Activated T-helper 2 cell treated with anti-CD3 and anti-CD28 coated beads, Interferon-gamma antibody, Interleukin-2, Interleukin-4, amounts not matched to agents 10 μg/mL and 5 μg/mL and 100 μg/mL, durations not matched to agents 14 hours and 24 hours and 36 hours (primary cell): ENCODE measurements at regions not wholly inside any gene's neighbourhood (a gene's known extent, or its start where the extent isn't known, plus 50 kb on each side); places are given as distances from the start of the nearest gene placed in this dataset.
"Not testable (repeated sequence)": the region's sequence is repeated elsewhere in the genome, so short reads cannot be mapped to it uniquely, and the experiment has no call there.

Experiments used
- DNase-seq: peaks from one replicate; pipeline ENCODE4 v3.0.0; 2021; ENCODE audit warnings: low spot score
- H3K27ac Mint-ChIP-seq: one replicate; pipeline ENCODE4 v1.8.0; 2021; ENCODE audit warnings: mixed read lengths
- H3K27me3 Mint-ChIP-seq: one replicate; pipeline ENCODE4 v1.8.0; 2021; ENCODE audit warnings: low read depth, mixed read lengths
- H3K36me3 Mint-ChIP-seq: one replicate; pipeline ENCODE4 v1.8.0; 2021; ENCODE audit warnings: low read depth, mixed read lengths
- H3K4me1 Mint-ChIP-seq: one replicate; pipeline ENCODE4 v1.8.0; 2021; ENCODE audit warnings: low read depth, mixed read lengths
- H3K4me3 Mint-ChIP-seq: one replicate; pipeline ENCODE4 v1.8.0; 2021; ENCODE audit warnings: low read depth, mild to moderate bottlenecking, moderate library complexity, mixed read lengths
- H3K9me3 Mint-ChIP-seq: one replicate; pipeline ENCODE4 v1.8.0; 2021; ENCODE audit warnings: mixed read lengths
- intact Hi-C: fragments of 100-400 bp; cut with micrococcal nuclease; formaldehyde crosslinking; loops from one replicate; pipeline ENCODE4 v1.15.1; 2023

DNA sequence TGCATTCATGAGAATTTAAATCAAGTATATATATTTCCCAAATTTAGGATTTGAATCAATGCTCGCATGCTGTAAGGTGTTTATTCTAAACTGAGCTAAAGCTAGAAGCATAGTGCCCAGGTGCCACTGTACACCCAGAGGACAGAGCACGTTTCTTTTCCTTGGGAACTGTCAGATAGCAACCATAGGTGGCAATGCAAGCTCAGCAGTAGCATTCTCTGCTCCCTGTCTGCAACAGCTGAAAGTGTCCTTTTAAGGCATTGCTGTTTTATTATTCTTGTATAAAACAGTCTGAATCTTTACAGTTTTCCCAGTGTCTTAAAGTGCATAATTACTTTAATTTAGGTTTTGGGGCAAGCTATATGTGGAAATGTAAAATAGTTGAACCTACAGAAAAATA is 443.4 kb upstream of the MMS22L start:
- no peak overlapping the region for H3K27ac Mint-ChIP-seq
- no peaks in the 10 kb centered on the region for H3K4me1 Mint-ChIP-seq

DNA sequence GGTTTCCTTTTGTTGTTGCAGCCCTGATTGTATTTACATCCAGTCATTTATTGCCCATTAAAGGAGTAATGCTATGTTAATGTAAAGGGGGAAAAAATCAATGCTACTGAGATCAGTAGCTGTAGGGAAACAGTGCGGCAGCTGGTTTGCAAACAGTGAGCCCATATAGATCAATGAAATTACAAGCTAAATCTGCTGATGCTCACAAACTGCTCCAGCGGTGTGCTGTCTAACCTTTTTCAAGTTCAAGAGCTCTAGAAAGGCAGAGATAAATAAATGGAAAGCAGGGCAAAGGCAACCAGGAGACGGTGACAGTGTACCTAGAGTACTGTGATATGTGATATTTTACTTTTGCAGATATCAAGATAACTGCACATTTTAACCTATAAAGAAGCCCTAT is 449.0 kb upstream of the MMS22L start:
- intact Hi-C loops = no loop called here
- Mint-ChIP-seq H3K27ac (no peak overlapping the region), H3K9me3 (no peaks in the 10 kb centered on the region), H3K4me1 (no peaks in the 10 kb centered on the region), H3K27me3 (no peaks in the 10 kb centered on the region), H3K36me3 (no peaks in the 10 kb centered on the region), H3K4me3 (no peak overlapping the region)
- DNase-seq = no peak

More for the DNA sequence above, 443.4 kb upstream of the MMS22L start:
- H3K36me3 Mint-ChIP-seq = no peaks in the 10 kb centered on the region
- H3K9me3 Mint-ChIP-seq = no peaks in the 10 kb centered on the region
- H3K4me3 Mint-ChIP-seq = no peak overlapping the region
- no peak for DNase-seq
- intact Hi-C loops = no loop called here
- H3K27me3 Mint-ChIP-seq = no peaks in the 10 kb centered on the region

DNA sequence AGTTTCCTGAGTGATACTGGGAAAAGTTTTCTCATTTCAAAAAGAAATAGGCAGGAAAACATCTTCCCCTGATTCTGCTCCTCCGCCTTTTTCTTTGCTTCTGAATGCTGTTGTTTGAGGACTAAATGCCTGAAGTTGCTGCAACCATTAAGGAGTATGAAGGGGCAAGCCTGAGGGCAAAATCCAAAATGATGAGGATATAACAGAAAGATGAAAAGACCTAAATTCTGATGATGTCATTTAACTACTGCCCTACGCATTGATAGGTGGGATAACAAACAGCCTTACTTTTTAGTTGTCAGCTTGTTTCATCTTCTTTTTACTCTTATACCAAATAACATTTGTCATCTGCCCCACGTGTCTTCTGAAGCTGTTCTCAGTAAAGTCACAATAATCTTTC is 474.6 kb upstream of the MMS22L start:
- Mint-ChIP-seq H3K27ac (no peak overlapping the region), H3K4me1 (no peaks in the 10 kb centered on the region), H3K36me3 (no peaks in the 10 kb centered on the region), H3K4me3 (no peak overlapping the region), H3K9me3 (no peaks in the 10 kb centered on the region), H3K27me3 (no peaks in the 10 kb centered on the region)
- DNase-seq = no peak
- intact Hi-C loops = no loop called here

DNA sequence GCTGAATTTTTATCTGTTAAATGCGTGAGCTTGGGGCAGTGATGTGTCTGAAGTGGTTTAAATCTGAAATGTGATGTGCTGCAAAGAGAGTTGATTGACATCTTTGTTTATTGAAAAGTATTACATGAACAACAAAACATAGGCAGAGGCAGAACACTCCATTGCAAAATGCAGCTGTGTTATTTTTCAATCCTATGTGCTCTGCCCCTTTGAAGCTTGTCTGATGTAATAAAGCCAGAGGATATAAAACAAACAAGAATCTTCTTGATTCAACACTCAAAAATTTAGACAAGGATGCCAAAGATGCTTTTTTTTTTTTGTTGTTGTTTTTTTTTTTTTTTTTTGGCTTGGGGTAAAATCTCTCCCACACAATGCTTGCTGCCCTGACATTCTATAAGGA is 482.4 kb upstream of the MMS22L start:
- Mint-ChIP-seq H3K4me3 (no peak overlapping the region), H3K9me3 (no peaks in the 10 kb centered on the region), H3K27ac (no peak overlapping the region), H3K4me1 (no peaks in the 10 kb centered on the region), H3K36me3 (no peaks in the 10 kb centered on the region), H3K27me3 (no peaks in the 10 kb centered on the region)
- intact Hi-C loops = loop anchor here (10.0 kb wide), 1 partner anchor 49 kb away; no protein-coding TSS in a partner anchor
- DNase-seq = no peak

DNA sequence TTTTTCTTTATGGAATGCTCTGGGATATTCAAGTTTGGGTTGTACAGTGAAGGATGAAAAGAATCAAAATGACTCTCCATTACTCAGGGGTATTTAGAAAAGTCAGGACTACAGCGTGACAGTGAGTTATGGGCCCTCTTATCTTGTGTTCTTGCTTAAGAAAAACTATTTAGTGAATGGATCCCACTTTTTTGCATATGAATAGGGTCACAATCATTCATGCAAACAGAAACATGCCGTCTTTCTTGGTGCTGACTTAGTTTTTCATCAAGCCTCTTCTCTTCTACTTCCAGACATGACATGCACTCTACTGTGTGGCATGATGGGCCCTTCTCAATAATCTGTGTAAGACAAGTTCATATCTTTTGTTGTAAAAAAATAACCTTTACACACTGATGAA is 488.4 kb upstream of the MMS22L start:
- Mint-ChIP-seq H3K27ac (no peak overlapping the region), H3K4me1 (no peaks in the 10 kb centered on the region), H3K4me3 (no peak overlapping the region), H3K9me3 (no peaks in the 10 kb centered on the region), H3K36me3 (no peaks in the 10 kb centered on the region), H3K27me3 (no peaks in the 10 kb centered on the region)
- intact Hi-C loops = no loop called here
- DNase-seq = no peak

DNA sequence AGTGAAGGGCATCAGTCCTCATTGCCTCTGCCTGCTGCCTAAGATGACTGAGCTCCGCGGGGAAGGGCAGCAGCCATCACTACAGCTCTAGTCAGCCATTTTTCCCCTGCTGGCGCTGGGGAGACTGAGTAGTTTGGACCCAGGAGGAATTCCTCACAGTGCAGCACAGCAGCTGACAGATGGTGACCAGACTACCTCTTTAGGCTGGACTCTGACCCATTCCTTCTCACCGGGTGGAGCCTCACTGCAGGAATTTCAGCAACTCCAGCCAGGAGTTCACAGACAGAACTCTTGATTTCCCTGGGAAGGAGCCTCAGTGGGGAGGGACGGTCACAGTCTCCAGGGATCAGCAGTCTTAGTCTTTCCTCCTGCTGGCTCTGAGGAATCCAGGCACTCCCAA is 492.0 kb upstream of the MMS22L start:
- intact Hi-C loops = no loop called here
- H3K36me3 Mint-ChIP-seq = no peaks in the 10 kb centered on the region
- no peak for DNase-seq
- H3K4me1 Mint-ChIP-seq = no peaks in the 10 kb centered on the region
- H3K9me3 Mint-ChIP-seq = no peaks in the 10 kb centered on the region
- no peak overlapping the region for H3K4me3 Mint-ChIP-seq
- H3K27me3 Mint-ChIP-seq = no peaks in the 10 kb centered on the region
- H3K27ac Mint-ChIP-seq = no peak overlapping the region

DNA sequence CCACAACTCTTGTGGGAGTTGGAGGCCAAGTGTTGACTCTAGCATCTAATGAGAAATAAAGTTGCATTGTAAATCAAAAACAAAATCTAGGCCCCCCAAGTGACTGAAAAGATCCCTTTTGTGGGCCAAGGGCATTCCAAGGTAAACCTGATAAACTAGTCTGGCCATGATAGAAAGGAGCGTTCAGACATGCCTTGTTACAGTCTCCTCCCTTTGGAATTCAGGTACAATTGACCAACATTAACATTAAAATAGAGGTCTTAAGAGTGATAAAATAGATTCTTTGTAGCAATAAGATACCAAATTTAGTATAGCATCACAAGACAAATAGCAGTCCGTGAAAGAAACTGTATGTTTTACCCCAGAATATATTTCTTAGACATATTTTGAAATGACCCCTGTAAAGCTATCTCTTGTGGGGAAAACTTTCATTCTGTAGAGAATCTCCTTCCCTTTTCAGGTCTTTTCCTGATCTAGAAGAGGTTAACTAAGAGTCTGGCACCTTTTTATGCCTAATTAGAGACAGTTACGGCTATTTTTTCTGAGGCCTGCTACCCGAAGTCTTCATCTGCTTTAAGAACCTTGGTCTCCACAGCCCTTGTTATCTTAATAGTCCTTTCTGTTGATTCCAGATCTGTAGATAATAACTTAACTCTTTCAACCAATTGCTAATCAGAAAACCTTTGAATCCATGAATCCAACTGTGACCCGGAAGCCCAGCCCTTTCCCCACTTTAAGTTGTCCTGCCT is 495.4 kb upstream of the MMS22L start:
- Mint-ChIP-seq H3K36me3 (no peaks in the 10 kb centered on the region), H3K27me3 (no peaks in the 10 kb centered on the region), H3K4me3 (no peak overlapping the region), H3K27ac (no peak overlapping the region), H3K4me1 (no peaks in the 10 kb centered on the region), H3K9me3 (no peaks in the 10 kb centered on the region)
- DNase-seq = no peak
- intact Hi-C loops = no loop called here

DNA sequence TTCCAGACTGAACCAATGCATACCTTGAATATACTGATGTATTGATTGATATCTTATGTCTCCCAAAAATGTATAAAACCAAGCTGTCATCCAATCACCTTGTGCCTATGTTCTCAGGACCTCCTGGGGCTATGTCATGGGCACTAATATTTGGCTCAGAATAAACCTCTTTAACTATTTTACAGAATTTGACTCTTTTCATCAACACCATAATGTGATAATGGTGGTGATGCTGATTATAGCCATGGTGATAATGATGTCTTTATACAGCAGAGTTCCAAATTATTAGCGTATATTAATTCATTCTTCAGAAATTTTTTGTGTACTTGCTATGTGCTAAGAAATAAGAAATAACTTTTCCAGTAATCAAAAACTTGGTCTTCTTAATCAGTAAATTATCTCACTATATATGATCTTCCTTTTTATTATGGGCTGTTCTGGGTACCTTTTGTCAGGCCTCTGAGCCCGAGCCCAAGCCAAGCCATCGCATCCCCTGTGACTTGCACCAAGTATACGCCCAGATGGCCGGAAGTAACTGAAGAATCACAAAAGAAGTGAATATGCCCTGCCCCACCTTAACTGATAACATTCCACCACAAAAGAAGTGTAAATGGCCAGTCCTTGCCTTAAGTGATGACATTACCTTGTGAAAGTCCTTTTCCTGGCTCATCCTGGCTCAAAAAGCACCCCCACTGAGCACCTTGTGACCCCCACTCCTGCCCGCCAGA is 496.2 kb upstream of the MMS22L start:
- H3K27me3 Mint-ChIP-seq, DNase-seq, H3K9me3 Mint-ChIP-seq: not testable (repeated sequence)

DNA sequence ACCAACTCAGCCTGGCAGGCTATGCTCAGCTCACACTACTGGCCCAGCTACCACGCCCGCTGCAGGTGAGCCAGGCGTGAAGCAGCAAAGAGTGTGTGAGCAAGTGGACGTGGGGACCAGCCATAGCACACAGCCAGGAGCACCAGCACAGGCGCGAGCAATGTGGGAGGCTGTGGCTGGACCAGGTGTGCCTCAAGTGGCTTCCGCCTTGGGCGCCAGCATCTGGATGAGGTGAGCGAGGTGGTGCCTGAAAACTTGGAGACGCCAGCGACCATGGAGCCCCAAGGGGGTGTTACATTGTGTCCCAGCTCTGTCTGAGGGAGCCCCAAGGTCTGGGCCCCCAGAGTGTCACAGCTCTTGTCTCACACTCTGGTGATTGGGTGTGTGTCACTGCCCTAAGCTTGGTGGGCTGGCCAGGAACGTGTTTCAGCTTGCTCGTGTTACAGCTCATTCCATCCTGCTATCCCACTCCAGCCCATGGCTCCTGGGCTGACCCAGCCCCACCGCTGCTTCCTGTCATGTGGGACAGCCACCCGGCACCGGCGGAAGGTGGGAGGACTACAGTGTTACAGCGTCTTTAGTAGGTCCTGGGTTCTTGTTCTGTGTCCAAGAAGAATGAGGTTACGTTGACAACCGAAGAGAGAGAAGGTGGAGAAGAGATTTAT is 508.0 kb upstream of the MMS22L start:
- H3K27me3 Mint-ChIP-seq = no peaks in the 10 kb centered on the region
- no peaks in the 10 kb centered on the region for H3K36me3 Mint-ChIP-seq
- intact Hi-C loops = no loop called here
- H3K4me1 Mint-ChIP-seq = no peaks in the 10 kb centered on the region
- no peak for DNase-seq
- no peak overlapping the region for H3K27ac Mint-ChIP-seq
- H3K4me3 Mint-ChIP-seq = no peak overlapping the region
- peaks cover 5% of the 10 kb centered on the region for H3K9me3 Mint-ChIP-seq

More for the DNA sequence above, 496.2 kb upstream of the MMS22L start:
- intact Hi-C loops, H3K4me1 Mint-ChIP-seq, H3K4me3 Mint-ChIP-seq, H3K36me3 Mint-ChIP-seq, H3K27ac Mint-ChIP-seq: not testable (repeated sequence)

DNA sequence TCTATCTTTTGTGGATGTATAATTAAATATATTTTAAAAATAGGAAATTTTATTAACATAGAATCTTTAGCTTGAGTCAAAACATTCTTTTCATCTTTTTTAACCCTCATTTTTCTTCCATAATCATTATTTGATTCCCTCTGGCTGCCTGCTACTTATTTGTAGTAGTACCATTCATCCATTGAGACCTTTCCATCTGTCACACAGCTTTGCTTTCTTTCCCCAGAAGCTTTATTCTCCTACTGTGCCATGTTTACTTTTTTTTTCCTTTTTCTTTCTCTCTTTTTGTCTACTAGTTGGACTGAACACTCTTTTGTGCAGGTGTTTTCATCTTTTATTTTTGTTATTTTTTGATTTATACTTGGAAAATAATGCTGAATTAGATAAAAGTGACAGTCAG is 522.6 kb upstream of the MMS22L start:
- no peaks in the 10 kb centered on the region for H3K27me3 Mint-ChIP-seq
- no peaks in the 10 kb centered on the region for H3K4me1 Mint-ChIP-seq
- no peak overlapping the region for H3K4me3 Mint-ChIP-seq
- intact Hi-C loops = no loop called here
- H3K36me3 Mint-ChIP-seq = no peaks in the 10 kb centered on the region
- H3K27ac Mint-ChIP-seq = no peak overlapping the region
- H3K9me3 Mint-ChIP-seq = no peaks in the 10 kb centered on the region
- DNase-seq = no peak

DNA sequence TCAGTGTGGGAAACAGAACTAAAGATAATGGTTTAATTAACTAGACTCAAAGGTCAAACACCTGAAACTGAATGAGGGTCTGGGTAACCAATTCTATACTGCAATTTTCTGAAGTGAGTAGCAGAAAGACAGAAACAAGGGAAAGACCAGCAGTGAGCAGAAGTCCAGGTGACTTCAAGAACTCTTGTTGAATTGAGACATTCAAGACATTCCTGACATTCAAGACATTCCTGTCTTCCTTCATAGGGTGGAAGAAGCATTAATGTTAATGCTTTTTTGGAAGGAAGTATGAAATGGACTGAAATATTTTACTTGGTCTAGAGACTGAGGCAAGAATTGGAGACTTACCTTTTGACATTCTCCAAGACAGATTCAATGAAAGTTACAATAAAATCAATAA is 529.9 kb upstream of the MMS22L start:
- Mint-ChIP-seq H3K4me3 (no peak overlapping the region), H3K27me3 (no peaks in the 10 kb centered on the region), H3K4me1 (no peaks in the 10 kb centered on the region), H3K27ac (no peak overlapping the region), H3K36me3 (no peaks in the 10 kb centered on the region), H3K9me3 (no peaks in the 10 kb centered on the region)
- DNase-seq = no peak
- intact Hi-C loops = loop anchor here (10.0 kb wide), 1 partner anchor 48 kb away; no protein-coding TSS in a partner anchor

DNA sequence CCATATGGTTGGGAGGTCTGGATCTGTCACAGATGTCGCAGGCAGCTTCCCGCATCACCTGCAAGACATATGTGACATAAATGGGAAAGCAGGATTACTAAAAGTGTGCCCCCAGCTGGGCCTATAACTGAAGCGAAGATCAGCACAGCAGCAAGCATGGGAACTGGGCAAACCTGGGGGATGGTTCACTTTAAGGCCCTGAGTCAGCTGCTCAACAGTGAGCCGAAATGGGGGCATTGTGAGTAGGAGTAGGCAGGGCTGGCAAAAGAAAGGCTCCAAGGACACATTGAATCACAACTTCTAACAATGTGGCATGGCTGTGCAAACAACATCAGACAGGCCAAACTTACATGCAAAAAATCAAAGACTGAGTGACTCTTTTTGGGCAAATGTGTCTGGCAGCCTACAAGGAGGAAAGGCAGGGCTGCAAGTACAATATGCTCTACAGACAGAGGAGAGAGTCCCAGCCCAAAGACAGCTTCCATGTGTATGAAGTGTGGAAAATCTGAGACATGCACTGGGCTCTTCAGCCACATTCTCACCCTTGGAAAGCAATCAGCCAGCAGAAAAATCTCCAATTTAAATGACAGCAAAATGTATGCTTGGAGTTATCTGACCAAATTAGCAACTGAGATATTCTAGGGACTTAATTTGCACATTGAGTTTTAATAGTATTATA is 531.0 kb upstream of the MMS22L start:
- no peak for DNase-seq
- Mint-ChIP-seq H3K4me1 (no peaks in the 10 kb centered on the region), H3K9me3 (no peaks in the 10 kb centered on the region), H3K4me3 (no peak overlapping the region), H3K27me3 (no peaks in the 10 kb centered on the region), H3K36me3 (no peaks in the 10 kb centered on the region), H3K27ac (no peak overlapping the region)
- intact Hi-C loops = loop anchor here (10.0 kb wide), 1 partner anchor 49 kb away; no protein-coding TSS in a partner anchor
